ENCODE measurements at regions not wholly inside any gene's neighbourhood (a gene's known extent, or its start where the extent isn't known, plus 50 kb on each side); places are given as distances from the start of the nearest gene placed in this dataset.

GRCh38 chr5:67934976-67935375, 280.6 kb upstream of the PIK3R1 start (continued):
- TF ChIP-seq, protein P1, sequence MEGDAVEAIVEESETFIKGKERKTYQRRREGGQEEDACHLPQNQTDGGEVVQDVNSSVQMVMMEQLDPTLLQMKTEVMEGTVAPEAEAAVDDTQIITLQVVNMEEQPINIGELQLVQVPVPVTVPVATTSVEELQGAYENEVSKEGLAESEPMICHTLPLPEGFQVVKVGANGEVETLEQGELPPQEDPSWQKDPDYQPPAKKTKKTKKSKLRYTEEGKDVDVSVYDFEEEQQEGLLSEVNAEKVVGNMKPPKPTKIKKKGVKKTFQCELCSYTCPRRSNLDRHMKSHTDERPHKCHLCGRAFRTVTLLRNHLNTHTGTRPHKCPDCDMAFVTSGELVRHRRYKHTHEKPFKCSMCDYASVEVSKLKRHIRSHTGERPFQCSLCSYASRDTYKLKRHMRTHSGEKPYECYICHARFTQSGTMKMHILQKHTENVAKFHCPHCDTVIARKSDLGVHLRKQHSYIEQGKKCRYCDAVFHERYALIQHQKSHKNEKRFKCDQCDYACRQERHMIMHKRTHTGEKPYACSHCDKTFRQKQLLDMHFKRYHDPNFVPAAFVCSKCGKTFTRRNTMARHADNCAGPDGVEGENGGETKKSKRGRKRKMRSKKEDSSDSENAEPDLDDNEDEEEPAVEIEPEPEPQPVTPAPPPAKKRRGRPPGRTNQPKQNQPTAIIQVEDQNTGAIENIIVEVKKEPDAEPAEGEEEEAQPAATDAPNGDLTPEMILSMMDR (IDR thresholded peaks at IDR 0.05): no peak
- TF ChIP-seq BCL3 (IDR thresholded peaks at IDR 0.05): no peak
- TF ChIP-seq ELK1 (IDR thresholded peaks at IDR 0.05; ENCODE audit: low read depth, low read length): no peak

DNA sequence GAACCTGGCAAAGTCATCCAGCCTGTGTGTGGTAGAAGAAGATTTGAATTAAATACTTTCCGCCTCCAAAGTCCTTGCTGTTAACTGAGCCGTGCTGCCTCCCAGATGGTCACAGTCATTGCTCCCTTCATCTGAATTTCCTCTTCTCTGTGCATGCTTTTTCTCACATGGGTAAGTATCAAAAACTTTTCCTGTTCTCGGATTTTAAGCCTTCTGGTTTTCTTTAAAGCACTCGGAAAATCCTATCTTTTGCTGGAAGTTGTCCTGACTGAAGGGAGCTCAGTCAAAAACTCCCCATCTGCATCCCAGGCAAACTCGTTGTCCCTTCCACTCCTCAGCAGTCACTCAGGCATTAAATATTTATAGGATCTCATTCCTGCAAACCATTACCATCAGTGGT, 290.0 kb upstream of the PIK3R1 start:
- ATAC-seq (no peak), DNase-seq (ENCODE audit: low read depth in 1 of 2, low spot score in 1 of 2) (no peak), FAIRE-seq (no peak)
- 32% methylated on average over 5 of the region's 5 CpGs for WGBS (ENCODE audit: missing lambda C conversion rate)
- CTCF ChIA-PET: no interaction called here
- TF ChIP-seq TP53 (CRISPR knock-in tag; IDR thresholded peaks at IDR 0.05) (no peak), PBX3 (IDR thresholded peaks at IDR 0.05) (no peak), ZFP36 (IDR thresholded peaks at IDR 0.05; ENCODE audit: borderline replicate concordance, partially characterized antibody) (no peak)
- H3K4me1 ChIP-seq: no peaks in the 10 kb centered on the region
- POLR2A ChIA-PET: no interaction called here
- no peak overlapping the region for H3K27ac ChIP-seq
- no peaks in the 10 kb centered on the region for H3K9me3 ChIP-seq
- H3K4me3 ChIP-seq: no peak overlapping the region
- H3K4me2 ChIP-seq: no peak overlapping the region

GRCh38 chr5:67921004-67921601, 294.5 kb upstream of the PIK3R1 start:
- ATAC-seq: no peak
- ChIA-PET POLR2A (no interaction called here), CTCF (no interaction called here)
- Histone ChIP-seq H3K4me2 (no peak overlapping the region), H3K4me3 (no peak overlapping the region), H3K27ac (no peak overlapping the region), H3K4me1 (no peaks in the 10 kb centered on the region), H3K9me3 (no peaks in the 10 kb centered on the region)
- no peak for DNase-seq (ENCODE audit: low read depth in 1 of 2, low spot score in 1 of 2)
- TF ChIP-seq, protein P2, sequence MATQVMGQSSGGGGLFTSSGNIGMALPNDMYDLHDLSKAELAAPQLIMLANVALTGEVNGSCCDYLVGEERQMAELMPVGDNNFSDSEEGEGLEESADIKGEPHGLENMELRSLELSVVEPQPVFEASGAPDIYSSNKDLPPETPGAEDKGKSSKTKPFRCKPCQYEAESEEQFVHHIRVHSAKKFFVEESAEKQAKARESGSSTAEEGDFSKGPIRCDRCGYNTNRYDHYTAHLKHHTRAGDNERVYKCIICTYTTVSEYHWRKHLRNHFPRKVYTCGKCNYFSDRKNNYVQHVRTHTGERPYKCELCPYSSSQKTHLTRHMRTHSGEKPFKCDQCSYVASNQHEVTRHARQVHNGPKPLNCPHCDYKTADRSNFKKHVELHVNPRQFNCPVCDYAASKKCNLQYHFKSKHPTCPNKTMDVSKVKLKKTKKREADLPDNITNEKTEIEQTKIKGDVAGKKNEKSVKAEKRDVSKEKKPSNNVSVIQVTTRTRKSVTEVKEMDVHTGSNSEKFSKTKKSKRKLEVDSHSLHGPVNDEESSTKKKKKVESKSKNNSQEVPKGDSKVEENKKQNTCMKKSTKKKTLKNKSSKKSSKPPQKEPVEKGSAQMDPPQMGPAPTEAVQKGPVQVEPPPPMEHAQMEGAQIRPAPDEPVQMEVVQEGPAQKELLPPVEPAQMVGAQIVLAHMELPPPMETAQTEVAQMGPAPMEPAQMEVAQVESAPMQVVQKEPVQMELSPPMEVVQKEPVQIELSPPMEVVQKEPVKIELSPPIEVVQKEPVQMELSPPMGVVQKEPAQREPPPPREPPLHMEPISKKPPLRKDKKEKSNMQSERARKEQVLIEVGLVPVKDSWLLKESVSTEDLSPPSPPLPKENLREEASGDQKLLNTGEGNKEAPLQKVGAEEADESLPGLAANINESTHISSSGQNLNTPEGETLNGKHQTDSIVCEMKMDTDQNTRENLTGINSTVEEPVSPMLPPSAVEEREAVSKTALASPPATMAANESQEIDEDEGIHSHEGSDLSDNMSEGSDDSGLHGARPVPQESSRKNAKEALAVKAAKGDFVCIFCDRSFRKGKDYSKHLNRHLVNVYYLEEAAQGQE (IDR thresholded peaks at IDR 0.05): no peak
- TF ChIP-seq, protein P3, sequence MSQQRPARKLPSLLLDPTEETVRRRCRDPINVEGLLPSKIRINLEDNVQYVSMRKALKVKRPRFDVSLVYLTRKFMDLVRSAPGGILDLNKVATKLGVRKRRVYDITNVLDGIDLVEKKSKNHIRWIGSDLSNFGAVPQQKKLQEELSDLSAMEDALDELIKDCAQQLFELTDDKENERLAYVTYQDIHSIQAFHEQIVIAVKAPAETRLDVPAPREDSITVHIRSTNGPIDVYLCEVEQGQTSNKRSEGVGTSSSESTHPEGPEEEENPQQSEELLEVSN (IDR thresholded peaks at IDR 0.05; ENCODE audit: borderline replicate concordance, low read depth): no peak
- no peak for TF ChIP-seq RNF2 (IDR thresholded peaks at IDR 0.05; ENCODE audit: borderline replicate concordance, low read depth)
- no peak for TF ChIP-seq ZNF302 (CRISPR knock-in tag; IDR thresholded peaks at IDR 0.05)
- no peak for TF ChIP-seq EHMT2 (IDR thresholded peaks at IDR 0.05; ENCODE audit: low read depth)
- TF ChIP-seq MAZ (IDR thresholded peaks at IDR 0.05; ENCODE audit: borderline replicate concordance, low read depth, low read length): no peak
- no peak for TF ChIP-seq CBX2 (IDR thresholded peaks at IDR 0.05; ENCODE audit: borderline replicate concordance, low read depth)
- no peak for TF ChIP-seq EHF (CRISPR knock-in tag; IDR thresholded peaks at IDR 0.05)
- no peak for TF ChIP-seq HOXA7 (CRISPR knock-in tag; IDR thresholded peaks at IDR 0.05)
- TF ChIP-seq NPAS2 (CRISPR knock-in tag; IDR thresholded peaks at IDR 0.05; ENCODE audit: borderline replicate concordance): no peak
- no peak for TF ChIP-seq CEBPB (IDR thresholded peaks at IDR 0.05)
- TF ChIP-seq ZSCAN20 (CRISPR knock-in tag; IDR thresholded peaks at IDR 0.05): no peak
- TF ChIP-seq, protein P4, sequence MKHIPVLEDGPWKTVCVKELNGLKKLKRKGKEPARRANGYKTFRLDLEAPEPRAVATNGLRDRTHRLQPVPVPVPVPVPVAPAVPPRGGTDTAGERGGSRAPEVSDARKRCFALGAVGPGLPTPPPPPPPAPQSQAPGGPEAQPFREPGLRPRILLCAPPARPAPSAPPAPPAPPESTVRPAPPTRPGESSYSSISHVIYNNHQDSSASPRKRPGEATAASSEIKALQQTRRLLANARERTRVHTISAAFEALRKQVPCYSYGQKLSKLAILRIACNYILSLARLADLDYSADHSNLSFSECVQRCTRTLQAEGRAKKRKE (CRISPR knock-in tag; IDR thresholded peaks at IDR 0.05; ENCODE audit: low read depth): no peak
- TF ChIP-seq NFE2L2 (conservative IDR thresholded peaks at IDR 0.05; ENCODE audit: low read length): no peak
- no peak for TF ChIP-seq BHLHE40 (IDR thresholded peaks at IDR 0.05; ENCODE audit: low read depth, low read length)
- no peak for TF ChIP-seq HOXB5 (CRISPR knock-in tag; IDR thresholded peaks at IDR 0.05)
- TF ChIP-seq USF2 (IDR thresholded peaks at IDR 0.05): no peak
- no peak for TF ChIP-seq CHD2 (IDR thresholded peaks at IDR 0.05; ENCODE audit: low read length, partially characterized antibody)
- FAIRE-seq: no peak
- 50% methylated on average over 8 of the region's 8 CpGs for WGBS (ENCODE audit: missing lambda C conversion rate)
